CD14-positive monocyte (primary cell): ENCODE measurements at regions not wholly inside any gene's neighbourhood (a gene's known extent, or its start where the extent isn't known, plus 50 kb on each side); places are given as distances from the start of the nearest gene placed in this dataset.

Experiments
- DNase-seq, 3 donors: peaks; one replicate each; pipeline ENCODE4 v3.0.0-alpha.2; 2011 to 2022
- H2AFZ ChIP-seq: 2 replicates; pipeline ENCODE4 v1.6.0; 2012; ENCODE audit warnings: mild to moderate bottlenecking, low read depth, low read length, inconsistent platforms; ENCODE audit not compliant: insufficient read depth, poor library complexity, severe bottlenecking
- H3K27ac ChIP-seq, 2 donors: 1 replicate in 1 of 2; 2 replicates in 1 of 2; pipeline ENCODE4 v1.5.1; 2012 to 2013; ENCODE audit warnings: low read length in 2 of 2, control low read depth in 1 of 2, inconsistent platforms in 1 of 2, low read depth in 1 of 2, mild to moderate bottlenecking in 1 of 2
- H3K27me3 ChIP-seq, 2 donors: one replicate each; pipeline versions ENCODE4 v1.6.0 to v1.6.1; 2011 to 2013; ENCODE audit warnings: low read length in 2 of 2; ENCODE audit not compliant: control insufficient read depth in 2 of 2, insufficient read depth in 2 of 2
- H3K36me3 ChIP-seq, 2 donors: replicated peaks in 1 of 2; 1 replicate in 1 of 2; 2 replicates in 1 of 2; pipeline versions ENCODE4 v1.5.1 to v1.6.1; 2012 to 2013; ENCODE audit warnings: low read length in 2 of 2, control low read depth in 1 of 2, inconsistent platforms in 1 of 2, mild to moderate bottlenecking in 1 of 2; ENCODE audit not compliant: insufficient read depth in 2 of 2, control insufficient read depth in 1 of 2
- H3K4me1 ChIP-seq, 2 donors: 1 replicate in 1 of 2; 2 replicates in 1 of 2; pipeline versions ENCODE4 v1.5.1 to v1.6.1; 2012 to 2013; ENCODE audit warnings: low read length in 2 of 2, control low read depth in 1 of 2, inconsistent platforms in 1 of 2, mild to moderate bottlenecking in 1 of 2, moderate library complexity in 1 of 2; ENCODE audit not compliant: insufficient read depth in 2 of 2, control insufficient read depth in 1 of 2
- H3K4me2 ChIP-seq: replicated peaks from 2 replicates; pipeline ENCODE3; 2012; ENCODE audit warnings: low read length, moderate library complexity, mild to moderate bottlenecking; ENCODE audit not compliant: poor library complexity, severe bottlenecking; ENCODE audit errors: extremely low read depth
- H3K4me3 ChIP-seq, 3 experiments: fragments of 200-600 bp in 1 of 3; sonication (generic) in 1 of 3; replicated peaks in 1 of 3; 1 replicate in 2 of 3; 2 replicates in 1 of 3; pipeline ENCODE4 v1.5.1; 2011 to 2013; ENCODE audit warnings: low read length in 3 of 3, mild to moderate bottlenecking in 3 of 3, control low read depth in 2 of 3, low read depth in 2 of 3, inconsistent platforms in 1 of 3, moderate library complexity in 1 of 3
- H3K79me2 ChIP-seq: 2 replicates; pipeline ENCODE4 v1.6.0; 2012; ENCODE audit warnings: mild to moderate bottlenecking, control low read depth, inconsistent platforms, low read length, moderate library complexity; ENCODE audit not compliant: insufficient read depth
- H3K9ac ChIP-seq: 2 replicates; pipeline ENCODE4 v1.6.0; 2017; ENCODE audit warnings: low read length, mild to moderate bottlenecking; ENCODE audit not compliant: insufficient read depth, poor library complexity, severe bottlenecking
- H3K9me3 ChIP-seq, 2 donors: replicated peaks in 1 of 2; 1 replicate in 1 of 2; 2 replicates in 1 of 2; pipeline versions ENCODE4 v1.5.1 to v1.6.1; 2012 to 2013; ENCODE audit warnings: low read length in 2 of 2, control low read depth in 1 of 2; ENCODE audit not compliant: control insufficient read depth in 1 of 2, insufficient read depth in 1 of 2
- H4K20me1 ChIP-seq: 2 replicates; pipeline ENCODE4 v1.6.0; 2012; ENCODE audit warnings: mild to moderate bottlenecking, low read length, control low read depth, moderate library complexity; ENCODE audit not compliant: insufficient read depth
- H3K27ac Mint-ChIP-seq, 7 donors: one replicate each; pipeline ENCODE4 v1.8.0; 2020; ENCODE audit warnings: mild to moderate bottlenecking in 7 of 7, mixed read lengths in 7 of 7, moderate library complexity in 6 of 7, inconsistent platforms in 2 of 7
- H3K27me3 Mint-ChIP-seq, 3 donors: one replicate each; pipeline ENCODE4 v1.8.0; 2021 to 2022; ENCODE audit warnings: low read depth in 3 of 3, mild to moderate bottlenecking in 3 of 3, mixed read lengths in 3 of 3, moderate library complexity in 3 of 3, inconsistent platforms in 1 of 3
- H3K36me3 Mint-ChIP-seq, 2 donors: one replicate each; pipeline ENCODE4 v1.8.0; 2020; ENCODE audit warnings: mixed read lengths in 2 of 2, inconsistent platforms in 1 of 2, mild to moderate bottlenecking in 1 of 2
- H3K4me1 Mint-ChIP-seq: one replicate; pipeline ENCODE4 v1.8.0; 2020; ENCODE audit warnings: mild to moderate bottlenecking, mixed read lengths
- H3K4me3 Mint-ChIP-seq, 2 donors: one replicate each; pipeline ENCODE4 v1.8.0; 2020; ENCODE audit warnings: mild to moderate bottlenecking in 2 of 2, mixed read lengths in 2 of 2, moderate library complexity in 1 of 2
- H3K9me3 Mint-ChIP-seq, 7 donors: one replicate each; pipeline ENCODE4 v1.8.0; 2020 to 2022; ENCODE audit warnings: mixed read lengths in 7 of 7, mild to moderate bottlenecking in 6 of 7, moderate library complexity in 6 of 7, inconsistent platforms in 2 of 7
- WGBS: methylation state at CpG from one replicate; pipeline ENCODE4 v1.1.5; 2013; ENCODE audit warnings: missing lambda C conversion rate; ENCODE audit not compliant: insufficient coverage; 5-methylcytosine and 5-hydroxymethylcytosine counted together
- intact Hi-C, 2 donors: fragments of 100-400 bp; cut with micrococcal nuclease; formaldehyde crosslinking; loops; one replicate each; pipeline versions ENCODE4 v1.15.0 to v1.15.1; 2023
- TF ChIP-seq, protein P1 (sequence below): fragments of 200-600 bp; IDR thresholded peaks from one replicate; pipeline ENCODE4 v1.8.0; 2022; ENCODE audit warnings: antibody characterized with exemption, mild to moderate bottlenecking

GRCh38 chr15:63451671-63452315 lies 52.6 kb upstream of the USP3 start:
- no peaks in the 10 kb centered on the region for H3K36me3 Mint-ChIP-seq
- peaks cover 0 to 5% (median 2%) of the 10 kb centered on the region in 7 donors for H3K9me3 Mint-ChIP-seq
- Histone ChIP-seq H3K4me1 (peaks cover 47 to 70% of the 10 kb centered on the region in 2 donors), H3K27ac (no peak overlapping the region), H3K4me3 (no peak overlapping the region), H3K36me3 (no peaks in the 10 kb centered on the region), H3K27me3 (no peaks in the 10 kb centered on the region), H4K20me1 (no peaks in the 10 kb centered on the region), H3K79me2 (no peaks in the 10 kb centered on the region), H3K9me3 (no peaks in the 10 kb centered on the region), H3K4me2 (no peak overlapping the region), H2AFZ (no peak overlapping the region), H3K9ac (no peak overlapping the region)
- DNase-seq: no peak
- 100% methylated on average over 4 of the region's 5 CpGs for WGBS
- H3K4me3 Mint-ChIP-seq: no peak overlapping the region
- TF ChIP-seq, protein P1, sequence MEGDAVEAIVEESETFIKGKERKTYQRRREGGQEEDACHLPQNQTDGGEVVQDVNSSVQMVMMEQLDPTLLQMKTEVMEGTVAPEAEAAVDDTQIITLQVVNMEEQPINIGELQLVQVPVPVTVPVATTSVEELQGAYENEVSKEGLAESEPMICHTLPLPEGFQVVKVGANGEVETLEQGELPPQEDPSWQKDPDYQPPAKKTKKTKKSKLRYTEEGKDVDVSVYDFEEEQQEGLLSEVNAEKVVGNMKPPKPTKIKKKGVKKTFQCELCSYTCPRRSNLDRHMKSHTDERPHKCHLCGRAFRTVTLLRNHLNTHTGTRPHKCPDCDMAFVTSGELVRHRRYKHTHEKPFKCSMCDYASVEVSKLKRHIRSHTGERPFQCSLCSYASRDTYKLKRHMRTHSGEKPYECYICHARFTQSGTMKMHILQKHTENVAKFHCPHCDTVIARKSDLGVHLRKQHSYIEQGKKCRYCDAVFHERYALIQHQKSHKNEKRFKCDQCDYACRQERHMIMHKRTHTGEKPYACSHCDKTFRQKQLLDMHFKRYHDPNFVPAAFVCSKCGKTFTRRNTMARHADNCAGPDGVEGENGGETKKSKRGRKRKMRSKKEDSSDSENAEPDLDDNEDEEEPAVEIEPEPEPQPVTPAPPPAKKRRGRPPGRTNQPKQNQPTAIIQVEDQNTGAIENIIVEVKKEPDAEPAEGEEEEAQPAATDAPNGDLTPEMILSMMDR: no peak
- peaks cover 52% of the 10 kb centered on the region for H3K4me1 Mint-ChIP-seq
- H3K27ac Mint-ChIP-seq: no peak overlapping the region
- no peaks in the 10 kb centered on the region for H3K27me3 Mint-ChIP-seq
- intact Hi-C loops: no loop called here

- Mint-ChIP-seq H3K4me1 (peaks cover 47% of the 10 kb centered on the region), H3K4me3 (no peak overlapping the region), H3K27me3 (no peaks in the 10 kb centered on the region), H3K9me3 (peaks cover 0 to 5% (median 2%) of the 10 kb centered on the region in 7 donors), H3K27ac (no peak overlapping the region), H3K36me3 (no peaks in the 10 kb centered on the region)
- H3K4me1 ChIP-seq: peaks cover 39 to 61% of the 10 kb centered on the region in 2 donors
- no peak overlapping the region for H3K4me2 ChIP-seq
- intact Hi-C loops: no loop called here
- H3K79me2 ChIP-seq: no peaks in the 10 kb centered on the region
- no peak overlapping the region for H3K4me3 ChIP-seq
- H3K36me3 ChIP-seq: no peaks in the 10 kb centered on the region
- no peaks in the 10 kb centered on the region for H4K20me1 ChIP-seq
- H3K9me3 ChIP-seq: no peaks in the 10 kb centered on the region
- H3K9ac ChIP-seq: no peak overlapping the region
- DNase-seq: no peak
- no peaks in the 10 kb centered on the region for H3K27me3 ChIP-seq
- WGBS: 100% methylated on average over 1 of the region's 6 CpGs
- H3K27ac ChIP-seq: no peak overlapping the region
- no peak overlapping the region for H2AFZ ChIP-seq
- TF ChIP-seq, protein P1: no peak
Observed at GRCh38 chr15:63452552-63453136, 51.7 kb upstream of the USP3 start.
